Neural crest cell (in vitro differentiated cells): ENCODE measurements at regions not wholly inside any gene's neighbourhood (a gene's known extent, or its start where the extent isn't known, plus 50 kb on each side); places are given as distances from the start of the nearest gene placed in this dataset.

Source experiments
- DNase-seq: peaks from one replicate; pipeline ENCODE4 v3.0.0; 2021; ENCODE audit warnings: low read depth, mixed read lengths, low spot score
- H3K27ac Mint-ChIP-seq: one replicate; pipeline ENCODE4 v1.8.0; 2021; ENCODE audit warnings: mild to moderate bottlenecking, mixed read lengths; ENCODE audit not compliant: unreplicated experiment
- H3K27me3 Mint-ChIP-seq: 2 replicates; pipeline ENCODE4 v1.8.0; 2021; ENCODE audit warnings: low read depth, mild to moderate bottlenecking, mixed read lengths
- H3K36me3 Mint-ChIP-seq: 2 replicates; pipeline ENCODE4 v1.8.0; 2021; ENCODE audit warnings: low read depth, mild to moderate bottlenecking, mixed read lengths
- H3K4me1 Mint-ChIP-seq: 2 replicates; pipeline ENCODE4 v1.8.0; 2021; ENCODE audit warnings: mixed read lengths
- H3K4me3 Mint-ChIP-seq: one replicate; pipeline ENCODE4 v1.8.0; 2021; ENCODE audit warnings: mild to moderate bottlenecking, mixed read lengths
- H3K9me3 Mint-ChIP-seq: 2 replicates; pipeline ENCODE4 v1.8.0; 2021; ENCODE audit warnings: mixed read lengths
- CTCF ChIP-seq: fragments of 200-600 bp; sonication (generic); conservative IDR thresholded peaks from 2 replicates; pipeline ENCODE4 v1.5.0; 2021; ENCODE audit warnings: antibody characterized with exemption, mild to moderate bottlenecking

DNA sequence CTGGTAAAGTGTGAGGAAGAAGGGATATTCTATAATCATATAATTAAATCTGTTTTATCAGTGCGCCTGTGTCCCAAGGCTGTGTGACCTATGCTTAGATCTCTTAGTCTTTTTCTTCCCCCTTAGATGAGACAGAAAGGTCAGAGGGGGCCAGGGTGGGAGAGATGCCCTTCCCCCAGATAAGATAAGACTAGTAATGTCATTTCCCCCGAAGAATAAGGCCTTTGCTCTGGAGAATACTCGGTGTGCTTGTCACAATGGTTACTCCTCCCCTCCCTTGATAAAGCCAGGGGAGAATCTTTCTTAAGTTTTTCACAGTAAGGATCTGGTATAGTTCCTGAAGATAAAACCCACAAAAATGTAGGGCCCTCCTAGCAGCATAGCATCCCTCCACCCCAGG is 1041.8 kb downstream of the SORCS3 start:
- TF ChIP-seq CTCF, result no peak

GRCh38 chr10:105681051-105681450 is 1040.0 kb downstream of the SORCS3 start:
- Mint-ChIP-seq H3K4me3 (no peak overlapping the region), H3K27me3 (no peaks in the 10 kb centered on the region), H3K27ac (peak overlapping the region; percentile 83), H3K4me1 (peaks cover 36% of the 10 kb centered on the region), H3K36me3 (peaks cover 26% of the 10 kb centered on the region), H3K9me3 (peaks cover 24% of the 10 kb centered on the region)
- no peak for DNase-seq
- no peak for TF ChIP-seq CTCF

More for the DNA sequence above, 1041.8 kb downstream of the SORCS3 start:
- Mint-ChIP-seq H3K9me3 (peaks cover 22% of the 10 kb centered on the region), H3K4me1 (peaks cover 34% of the 10 kb centered on the region), H3K36me3 (peaks cover 22% of the 10 kb centered on the region), H3K27me3 (no peaks in the 10 kb centered on the region), H3K27ac (no peak overlapping the region), H3K4me3 (no peak overlapping the region)
- DNase-seq, result no peak

DNA sequence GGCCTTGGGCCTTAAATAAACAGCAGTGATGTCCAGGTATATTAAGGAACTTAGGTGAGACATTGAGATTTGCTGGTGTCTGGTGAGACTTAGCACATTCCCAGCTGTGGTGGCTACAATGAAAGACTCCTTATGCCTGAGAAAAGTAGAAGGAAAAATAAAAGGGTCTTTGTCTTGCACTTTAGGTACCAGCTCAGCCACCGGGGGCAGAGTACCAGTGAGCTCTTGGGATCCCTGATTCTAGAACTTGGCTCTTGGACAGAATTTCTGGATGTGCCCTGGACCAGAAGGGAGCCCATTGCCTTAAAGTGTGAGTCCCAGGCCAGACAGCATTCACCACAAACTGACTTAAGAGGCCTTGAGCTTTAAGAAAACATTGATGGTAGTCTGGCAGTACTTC is 1038.7 kb downstream of the SORCS3 start:
- Mint-ChIP-seq H3K36me3 (peaks cover 26% of the 10 kb centered on the region), H3K4me1 (peaks cover 36% of the 10 kb centered on the region), H3K9me3 (peaks cover 20% of the 10 kb centered on the region), H3K4me3 (no peak overlapping the region), H3K27ac (peak overlapping the region; percentile 62), H3K27me3 (no peaks in the 10 kb centered on the region)
- no peak for DNase-seq
- TF ChIP-seq CTCF, result peak; percentile 30

DNA sequence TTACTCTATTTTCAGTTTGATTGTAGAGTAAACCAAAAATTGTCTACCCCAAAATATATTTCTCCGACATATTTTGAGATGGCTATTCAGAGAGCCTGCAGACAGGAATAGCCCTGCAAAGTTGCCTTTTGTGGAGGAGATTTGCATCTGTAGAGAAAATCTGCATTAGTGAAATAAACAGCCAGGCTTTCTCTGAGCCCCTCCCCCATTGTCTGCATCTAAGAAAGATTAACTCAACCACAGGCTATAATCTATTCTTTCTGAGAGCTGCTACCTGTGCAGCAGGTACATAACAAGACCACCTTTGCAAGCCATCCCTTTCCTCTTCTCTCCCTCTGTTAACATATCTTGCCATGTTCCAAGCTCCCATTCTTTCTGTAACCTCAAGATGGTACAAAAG is 1034.2 kb downstream of the SORCS3 start:
- Mint-ChIP-seq H3K27me3 (no peaks in the 10 kb centered on the region), H3K4me3 (no peak overlapping the region), H3K36me3 (peaks cover 19% of the 10 kb centered on the region), H3K4me1 (peaks cover 18% of the 10 kb centered on the region), H3K27ac (no peak overlapping the region), H3K9me3 (peaks cover 17% of the 10 kb centered on the region)
- no peak for TF ChIP-seq CTCF
- no peak for DNase-seq

- H3K27ac Mint-ChIP-seq, result no peak overlapping the region
- H3K36me3 Mint-ChIP-seq, result peaks cover 19% of the 10 kb centered on the region
- DNase-seq, result no peak
- peaks cover 17% of the 10 kb centered on the region for H3K9me3 Mint-ChIP-seq
- no peak for TF ChIP-seq CTCF
- H3K4me1 Mint-ChIP-seq, result peaks cover 12% of the 10 kb centered on the region
- H3K27me3 Mint-ChIP-seq, result no peaks in the 10 kb centered on the region
- no peak overlapping the region for H3K4me3 Mint-ChIP-seq
Measured at GRCh38 chr10:105674448-105674847, 1033.4 kb downstream of the SORCS3 start.

DNA sequence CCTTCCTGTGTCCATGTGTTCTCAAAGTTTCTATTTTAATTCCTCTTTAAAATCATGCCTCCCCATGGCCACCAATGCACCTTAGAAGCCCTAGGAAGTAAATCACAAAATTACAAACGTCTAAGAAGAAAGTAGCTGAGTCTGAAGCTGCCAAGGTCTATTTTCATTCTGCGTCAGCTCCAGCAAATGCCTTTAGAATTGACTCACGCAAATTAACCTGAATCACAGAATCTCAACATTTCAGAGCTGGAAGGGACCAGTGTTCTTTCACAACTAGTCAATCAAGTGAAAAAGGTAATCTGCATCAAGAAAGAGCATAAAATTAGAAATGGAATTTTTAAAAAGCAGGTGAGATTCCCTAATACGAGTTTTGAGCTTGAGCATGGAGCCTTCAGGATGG is 1017.6 kb downstream of the SORCS3 start:
- Mint-ChIP-seq H3K4me3 (no peak overlapping the region), H3K27me3 (no peaks in the 10 kb centered on the region), H3K9me3 (peaks cover 5% of the 10 kb centered on the region), H3K27ac (no peak overlapping the region), H3K4me1 (peaks cover 47% of the 10 kb centered on the region), H3K36me3 (no peaks in the 10 kb centered on the region)
- no peak for DNase-seq
- TF ChIP-seq CTCF, result no peak
